ENCODE measurements at regions not wholly inside any gene's neighbourhood (a gene's known extent, or its start where the extent isn't known, plus 50 kb on each side); places are given as distances from the start of the nearest gene placed in this dataset.

- Histone ChIP-seq H3K4me3 (no peak overlapping the region), H3K27ac (no peak overlapping the region), H3K9me3 (no peaks in the 10 kb centered on the region), H3K36me3 (no peaks in the 10 kb centered on the region), H3K9ac (ENCODE audit: low read depth in 2 of 2, low read length in 2 of 2) (no peak overlapping the region), H3K4me1 (no peaks in the 10 kb centered on the region), H3K27me3 (no peaks in the 10 kb centered on the region)
- intact Hi-C loops (cut with DNase I): no loop called here
- TF ChIP-seq, protein P1, sequence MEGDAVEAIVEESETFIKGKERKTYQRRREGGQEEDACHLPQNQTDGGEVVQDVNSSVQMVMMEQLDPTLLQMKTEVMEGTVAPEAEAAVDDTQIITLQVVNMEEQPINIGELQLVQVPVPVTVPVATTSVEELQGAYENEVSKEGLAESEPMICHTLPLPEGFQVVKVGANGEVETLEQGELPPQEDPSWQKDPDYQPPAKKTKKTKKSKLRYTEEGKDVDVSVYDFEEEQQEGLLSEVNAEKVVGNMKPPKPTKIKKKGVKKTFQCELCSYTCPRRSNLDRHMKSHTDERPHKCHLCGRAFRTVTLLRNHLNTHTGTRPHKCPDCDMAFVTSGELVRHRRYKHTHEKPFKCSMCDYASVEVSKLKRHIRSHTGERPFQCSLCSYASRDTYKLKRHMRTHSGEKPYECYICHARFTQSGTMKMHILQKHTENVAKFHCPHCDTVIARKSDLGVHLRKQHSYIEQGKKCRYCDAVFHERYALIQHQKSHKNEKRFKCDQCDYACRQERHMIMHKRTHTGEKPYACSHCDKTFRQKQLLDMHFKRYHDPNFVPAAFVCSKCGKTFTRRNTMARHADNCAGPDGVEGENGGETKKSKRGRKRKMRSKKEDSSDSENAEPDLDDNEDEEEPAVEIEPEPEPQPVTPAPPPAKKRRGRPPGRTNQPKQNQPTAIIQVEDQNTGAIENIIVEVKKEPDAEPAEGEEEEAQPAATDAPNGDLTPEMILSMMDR (IDR thresholded peaks at IDR 0.05): no peak
- DNase-seq: no peak
Measured at GRCh38 chr5:56529666-56530430, 285.5 kb upstream of the MAP3K1 start.

GRCh38 chr5:56527174-56527573 is 288.2 kb upstream of the MAP3K1 start:
- H3K27ac ChIP-seq: no peak overlapping the region
- DNase-seq: no peak
- TF ChIP-seq, protein P1 (IDR thresholded peaks at IDR 0.05): no peak

GRCh38 chr5:56525113-56525512 is 290.2 kb upstream of the MAP3K1 start:
- Histone ChIP-seq H3K4me1 (no peaks in the 10 kb centered on the region), H3K9me3 (no peaks in the 10 kb centered on the region), H3K4me3 (no peak overlapping the region), H3K27ac (no peak overlapping the region), H3K9ac (ENCODE audit: low read depth in 2 of 2, low read length in 2 of 2) (no peak overlapping the region), H3K36me3 (no peaks in the 10 kb centered on the region), H3K27me3 (no peaks in the 10 kb centered on the region)
- intact Hi-C loops (cut with DNase I): no loop called here
- TF ChIP-seq, protein P1 (IDR thresholded peaks at IDR 0.05): no peak
- no peak for DNase-seq

More at GRCh38 chr5:56527174-56527573, 288.2 kb upstream of the MAP3K1 start:
- no peak overlapping the region for H3K9ac ChIP-seq (ENCODE audit: low read depth in 2 of 2, low read length in 2 of 2)
- H3K36me3 ChIP-seq: no peaks in the 10 kb centered on the region
- H3K9me3 ChIP-seq: no peaks in the 10 kb centered on the region
- no peak overlapping the region for H3K4me3 ChIP-seq
- intact Hi-C loops (cut with DNase I): no loop called here
- H3K4me1 ChIP-seq: no peaks in the 10 kb centered on the region
- H3K27me3 ChIP-seq: no peaks in the 10 kb centered on the region

DNA sequence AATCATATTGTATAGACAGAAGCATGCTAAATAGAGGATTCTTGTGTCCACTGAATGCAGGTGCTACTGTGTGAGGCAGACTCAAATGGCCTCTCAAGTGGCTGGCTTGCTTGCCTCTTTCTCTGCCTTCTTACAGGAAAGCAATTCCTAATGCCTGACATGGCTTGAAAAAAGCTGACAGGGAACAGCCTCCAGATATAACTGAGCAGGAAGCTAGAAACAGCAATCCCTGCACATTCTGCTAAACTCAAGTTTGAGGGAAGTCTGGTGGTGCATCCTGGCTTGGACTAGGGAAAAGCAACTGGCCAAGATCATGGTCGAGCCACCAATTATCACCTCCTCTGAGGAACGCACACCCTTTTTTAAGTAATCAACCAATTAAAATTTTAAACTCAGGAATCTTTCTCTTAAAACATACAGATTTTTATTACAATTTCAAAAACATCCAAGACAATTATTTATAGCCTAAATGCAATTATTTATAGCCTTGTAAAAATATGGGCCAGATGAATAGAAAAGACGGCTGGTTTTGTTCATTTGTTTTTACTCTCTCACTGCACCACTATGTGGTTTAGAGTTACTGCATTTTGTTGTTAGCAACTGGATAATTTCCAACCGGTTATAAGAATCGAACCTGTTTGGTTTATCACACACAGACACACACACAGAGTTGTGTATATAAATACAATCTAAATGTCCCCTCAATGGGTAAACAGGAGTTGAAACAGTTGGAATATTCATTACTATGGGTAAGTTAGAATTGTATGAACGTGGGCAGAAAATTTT is 290.9 kb upstream of the ANKRD55 start:
- TF ChIP-seq, protein P1 (IDR thresholded peaks at IDR 0.05): no peak
- H3K4me1 ChIP-seq: no peaks in the 10 kb centered on the region

GRCh38 chr5:56522960-56523359 is 289.8 kb upstream of the ANKRD55 start:
- H3K4me3 ChIP-seq: no peak overlapping the region
- H3K9me3 ChIP-seq: no peaks in the 10 kb centered on the region
- intact Hi-C loops (cut with DNase I): no loop called here
- no peaks in the 10 kb centered on the region for H3K27me3 ChIP-seq
- H3K4me1 ChIP-seq: no peaks in the 10 kb centered on the region
- no peak overlapping the region for H3K27ac ChIP-seq
- TF ChIP-seq, protein P1 (IDR thresholded peaks at IDR 0.05): no peak
- no peak for DNase-seq
- no peaks in the 10 kb centered on the region for H3K36me3 ChIP-seq
- no peak overlapping the region for H3K9ac ChIP-seq (ENCODE audit: low read depth in 2 of 2, low read length in 2 of 2)

More for the DNA sequence above, 290.9 kb upstream of the ANKRD55 start:
- intact Hi-C loops (cut with DNase I): no loop called here
- Histone ChIP-seq H3K36me3 (no peaks in the 10 kb centered on the region), H3K9me3 (no peaks in the 10 kb centered on the region), H3K4me3 (no peak overlapping the region), H3K27ac (no peak overlapping the region), H3K9ac (ENCODE audit: low read depth in 2 of 2, low read length in 2 of 2) (no peak overlapping the region), H3K27me3 (no peaks in the 10 kb centered on the region)
- DNase-seq: no peak

Measured in colonic mucosa (tissue), 4 donors.